PC-9 (cell line): ENCODE measurements at regions not wholly inside any gene's neighbourhood (a gene's known extent, or its start where the extent isn't known, plus 50 kb on each side); places are given as distances from the start of the nearest gene placed in this dataset.

Experiments used
- CTCF ChIP-seq: fragments of 200-600 bp; sonication (generic); conservative IDR thresholded peaks from 2 replicates; pipeline ENCODE4 v1.6.1; 2017; ENCODE audit warnings: mixed run types, antibody characterized with exemption, mild to moderate bottlenecking, moderate library complexity
- EZH2 ChIP-seq: fragments of 200-600 bp; sonication (generic); IDR thresholded peaks from 2 replicates; pipeline ENCODE4 v1.8.0; 2017; ENCODE audit warnings: antibody characterized with exemption, low read depth

- no peak for TF ChIP-seq EZH2
- TF ChIP-seq CTCF: no peak
Measured at GRCh38 chrX:148290931-148291330, 209.5 kb upstream of the AFF2 start.
